B cell (primary cell): ENCODE measurements at regions not wholly inside any gene's neighbourhood (a gene's known extent, or its start where the extent isn't known, plus 50 kb on each side); places are given as distances from the start of the nearest gene placed in this dataset.
"Not testable (repeated sequence)": the region's sequence is repeated elsewhere in the genome, so short reads cannot be mapped to it uniquely, and the experiment has no call there.

Experiments used
- ATAC-seq: fragments of 200-7000 bp; cut with Tn5 transposase; one replicate; pipeline ENCODE4 v1.10.0; 2021; ENCODE audit warnings: low read depth, mild to moderate bottlenecking, moderate number of reproducible peaks, moderate library complexity
- CTCF ChIA-PET: fragments of 350-600 bp; sonication (Branson Sonifier 250); formaldehyde crosslinking; loops from one replicate; lab custom pipeline; 2021; ENCODE audit warnings: antibody characterized with exemption, inconsistent platforms; lab: Charles Lee
- POLR2A ChIA-PET: fragments of 350-600 bp; sonication (Branson Sonifier 250); formaldehyde crosslinking; loops from one replicate; lab custom pipeline; 2021; ENCODE audit warnings: antibody characterized with exemption; lab: Charles Lee
- DNase-seq: peaks from one replicate; pipeline ENCODE4 v3.0.0; 2013
- H2AFZ ChIP-seq: 2 replicates; pipeline ENCODE4 v1.6.1; 2012; ENCODE audit warnings: mild to moderate bottlenecking, low read depth, low read length; ENCODE audit not compliant: insufficient read depth, poor library complexity, severe bottlenecking
- H3K27ac ChIP-seq, 2 donors: 1 replicate in 1 of 2; 2 replicates in 1 of 2; pipeline ENCODE4 v1.5.1; 2012 to 2013; ENCODE audit warnings: low read length in 2 of 2, mild to moderate bottlenecking in 2 of 2, moderate library complexity in 1 of 2
- H3K27me3 ChIP-seq, 4 experiments: fragments of 200-600 bp in 1 of 4; sonication (generic) in 1 of 4; replicated peaks in 1 of 4; 1 replicate in 2 of 4; 2 replicates in 2 of 4; pipeline versions ENCODE4 v1.6.1 to v1.7.0; 2013 to 2016; ENCODE audit warnings: low read length in 3 of 4, mild to moderate bottlenecking in 2 of 4, mixed read lengths in 1 of 4, moderate library complexity in 1 of 4; ENCODE audit not compliant: insufficient read depth in 4 of 4, control insufficient read depth in 3 of 4; ENCODE audit errors: control extremely low read depth in 1 of 4
- H3K36me3 ChIP-seq, 2 experiments: replicated peaks in 1 of 2; 1 replicate in 1 of 2; 2 replicates in 1 of 2; pipeline versions ENCODE4 v1.6.1 to v1.7.1; 2013; ENCODE audit warnings: low read length in 1 of 2; ENCODE audit not compliant: insufficient read depth in 2 of 2, control insufficient read depth in 1 of 2; ENCODE audit errors: control extremely low read depth in 1 of 2, extremely low read depth in 1 of 2
- H3K4me1 ChIP-seq, 2 donors: fragments of 200-600 bp in 1 of 2; sonication (generic) in 1 of 2; 1 replicate in 1 of 2; 2 replicates in 1 of 2; pipeline versions ENCODE4 v1.5.1 to v1.6.1; 2013 to 2017; ENCODE audit warnings: low read length in 2 of 2; ENCODE audit not compliant: control insufficient read depth in 2 of 2, insufficient read depth in 2 of 2
- H3K4me2 ChIP-seq: replicated peaks from 2 replicates; pipeline ENCODE3; 2012; ENCODE audit warnings: mild to moderate bottlenecking, low read depth, low read length; ENCODE audit not compliant: poor library complexity, severe bottlenecking
- H3K4me3 ChIP-seq, 5 experiments: fragments of 200-600 bp in 1 of 5; sonication (generic) in 1 of 5; 1 replicate in 3 of 5; 2 replicates in 2 of 5; pipeline versions ENCODE4 v1.5.1 to v1.7.0; 2011 to 2016; ENCODE audit warnings: low read length in 4 of 5, mild to moderate bottlenecking in 4 of 5, low read depth in 2 of 5, control low read depth in 1 of 5, moderate library complexity in 1 of 5; ENCODE audit not compliant: insufficient read depth in 1 of 5; ENCODE audit errors: control extremely low read depth in 1 of 5, extremely low read depth in 1 of 5
- H3K79me2 ChIP-seq: fragments of 200-600 bp; sonication (generic); one replicate; pipeline ENCODE4 v1.6.0; 2016; ENCODE audit warnings: low read length; ENCODE audit not compliant: control insufficient read depth, insufficient read depth
- H3K9ac ChIP-seq: fragments of 200-600 bp; sonication (generic); 2 replicates; pipeline ENCODE4 v1.6.1; 2017; ENCODE audit warnings: mild to moderate bottlenecking, low read length, moderate library complexity
- H3K9me3 ChIP-seq, 3 donors: one replicate each; pipeline versions ENCODE4 v1.6.1 to v1.7.1; 2013; ENCODE audit warnings: low read length in 2 of 3; ENCODE audit not compliant: control insufficient read depth in 2 of 3, insufficient read depth in 1 of 3; ENCODE audit errors: control extremely low read depth in 1 of 3
- H4K20me1 ChIP-seq: 2 replicates; pipeline ENCODE4 v1.6.0; 2012; ENCODE audit warnings: mild to moderate bottlenecking, low read length; ENCODE audit not compliant: insufficient read depth, control insufficient read depth, poor library complexity, severe bottlenecking
- H3K27ac Mint-ChIP-seq: one replicate; pipeline ENCODE4 v1.8.0; 2021; ENCODE audit warnings: mixed read lengths
- H3K27me3 Mint-ChIP-seq: one replicate; pipeline ENCODE4 v1.8.0; 2021; ENCODE audit warnings: mixed read lengths
- H3K4me1 Mint-ChIP-seq: one replicate; pipeline ENCODE4 v1.8.0; 2021; ENCODE audit warnings: mixed read lengths
- H3K4me3 Mint-ChIP-seq: one replicate; pipeline ENCODE4 v1.8.0; 2021; ENCODE audit warnings: mixed read lengths
- H3K9me3 Mint-ChIP-seq: one replicate; pipeline ENCODE4 v1.8.0; 2022; ENCODE audit warnings: mixed read lengths; ENCODE audit not compliant: insufficient read depth
- CTCF ChIP-seq: fragments of 200-600 bp; IDR thresholded peaks from one replicate; pipeline ENCODE4 v1.8.0; 2022; ENCODE audit warnings: antibody characterized with exemption, mild to moderate bottlenecking
- EZH2 ChIP-seq: IDR thresholded peaks from 2 replicates; pipeline ENCODE4 v1.6.1; 2012; ENCODE audit warnings: borderline replicate concordance, low read depth, mild to moderate bottlenecking, moderate library complexity, low read length; ENCODE audit not compliant: insufficient read depth, poor library complexity, severe bottlenecking
- WGBS: methylation state at CpG from one replicate; pipeline ENCODE4 v1.1.5; 2013; ENCODE audit warnings: missing lambda C conversion rate; ENCODE audit not compliant: insufficient coverage; 5-methylcytosine and 5-hydroxymethylcytosine counted together
- intact Hi-C: fragments of 100-400 bp; cut with micrococcal nuclease; formaldehyde crosslinking; loops from one replicate; pipeline ENCODE4 v1.10.0; 2022

- ATAC-seq, CTCF ChIA-PET, H3K4me3 Mint-ChIP-seq, H3K27ac Mint-ChIP-seq, H3K36me3 ChIP-seq, H4K20me1 ChIP-seq, H2AFZ ChIP-seq, H3K9me3 Mint-ChIP-seq, H3K27ac ChIP-seq, H3K79me2 ChIP-seq, H3K9ac ChIP-seq, H3K27me3 Mint-ChIP-seq, H3K4me1 Mint-ChIP-seq, H3K4me3 ChIP-seq, H3K4me2 ChIP-seq, POLR2A ChIA-PET, H3K27me3 ChIP-seq, DNase-seq, H3K4me1 ChIP-seq, intact Hi-C loops: not testable (repeated sequence)
- 100% methylated on average over 1 of the region's 4 CpGs for WGBS
- peaks cover 0 to 14% (median 2%) of the 10 kb centered on the region in 3 donors for H3K9me3 ChIP-seq
These were observed 184.7 kb downstream of the C6orf118 start for GRCh38 chr6:165124681-165125080.

- Histone ChIP-seq H3K4me2 (no peak overlapping the region), H2AFZ (no peak overlapping the region), H3K79me2 (no peaks in the 10 kb centered on the region), H3K4me1 (no peaks in the 10 kb centered on the region), H3K36me3 (no peaks in the 10 kb centered on the region), H3K4me3 (no peak overlapping the region), H3K9me3 (peaks cover 0 to 17% (median 2%) of the 10 kb centered on the region in 3 donors), H3K27ac (no peak overlapping the region), H4K20me1 (no peaks in the 10 kb centered on the region), H3K27me3 (no peaks in the 10 kb centered on the region), H3K9ac (no peak overlapping the region)
- Mint-ChIP-seq H3K27me3 (no peaks in the 10 kb centered on the region), H3K9me3 (no peaks in the 10 kb centered on the region), H3K4me3 (no peak overlapping the region), H3K27ac (no peak overlapping the region), H3K4me1 (no peaks in the 10 kb centered on the region)
- TF ChIP-seq CTCF (no peak), EZH2 (no peak)
- DNase-seq (no peak), ATAC-seq (no peak)
- CTCF ChIA-PET, result interaction anchor here (1.0 kb wide), 1 partner anchor 10 kb away, joined by 3 read pairs; no protein-coding TSS in a partner anchor
- intact Hi-C loops, result no loop called here
- WGBS, result 91% methylated on average over 1 of the region's 6 CpGs
- POLR2A ChIA-PET, result no interaction called here
These were observed 190.0 kb downstream of the C6orf118 start for GRCh38 chr6:165119231-165120020.
